Neural progenitor cell (in vitro differentiated cells): ENCODE measurements at regions not wholly inside any gene's neighbourhood (a gene's known extent, or its start where the extent isn't known, plus 50 kb on each side); places are given as distances from the start of the nearest gene placed in this dataset.

Source experiments
- DNase-seq: peaks from one replicate; pipeline ENCODE4 v3.0.0-alpha.2; 2016; ENCODE audit warnings: low spot score
- H2AFZ ChIP-seq: fragments of 200-600 bp; sonication (generic); replicated peaks from 2 replicates; pipeline ENCODE4 v1.6.1; 2016; ENCODE audit warnings: antibody characterized with exemption
- H3F3A ChIP-seq: fragments of 200-600 bp; sonication (generic); 2 replicates; pipeline ENCODE4 v1.6.1; 2016; ENCODE audit warnings: antibody characterized with exemption, low read depth
- H3K27ac ChIP-seq: fragments of 200-600 bp; sonication (generic); 2 replicates; pipeline ENCODE4 v1.5.1; 2016; ENCODE audit warnings: mild to moderate bottlenecking
- H3K27me3 ChIP-seq: fragments of 200-600 bp; sonication (generic); 2 replicates; pipeline ENCODE4 v1.6.1; 2016; ENCODE audit warnings: mild to moderate bottlenecking, moderate library complexity
- H3K36me3 ChIP-seq: fragments of 200-600 bp; sonication (generic); 2 replicates; pipeline ENCODE4 v1.5.1; 2016
- H3K4me1 ChIP-seq: fragments of 200-600 bp; sonication (generic); 2 replicates; pipeline ENCODE4 v1.6.1; 2016; ENCODE audit warnings: mixed run types
- H3K4me2 ChIP-seq: fragments of 200-600 bp; sonication (generic); 2 replicates; pipeline ENCODE4 v1.6.1; 2016
- H3K4me3 ChIP-seq: fragments of 200-600 bp; sonication (generic); 2 replicates; pipeline ENCODE4 v1.5.1; 2016
- H3K79me2 ChIP-seq: fragments of 200-600 bp; sonication (generic); 2 replicates; pipeline ENCODE4 v1.6.1; 2016; ENCODE audit warnings: low read depth
- H3K9ac ChIP-seq: fragments of 200-600 bp; sonication (generic); 2 replicates; pipeline ENCODE4 v1.6.1; 2016
- H3K9me3 ChIP-seq: fragments of 200-600 bp; sonication (generic); 2 replicates; pipeline ENCODE4 v1.5.1; 2016; ENCODE audit warnings: low read depth
- H4K20me1 ChIP-seq: fragments of 200-600 bp; sonication (generic); 2 replicates; pipeline ENCODE4 v1.6.1; 2016; ENCODE audit warnings: low read depth
- H3K27ac Mint-ChIP-seq: 3 replicates; pipeline ENCODE4 v1.8.0; 2021; ENCODE audit warnings: mixed read lengths
- H3K27me3 Mint-ChIP-seq: 2 replicates; pipeline ENCODE4 v1.8.0; 2022; ENCODE audit warnings: low read depth, mild to moderate bottlenecking, inconsistent platforms, moderate library complexity, mixed read lengths; ENCODE audit not compliant: insufficient read depth
- H3K36me3 Mint-ChIP-seq: 3 replicates; pipeline ENCODE4 v1.8.0; 2021; ENCODE audit warnings: mixed read lengths
- H3K4me1 Mint-ChIP-seq: 3 replicates; pipeline ENCODE4 v1.8.0; 2021; ENCODE audit warnings: mixed read lengths
- H3K4me3 Mint-ChIP-seq: 3 replicates; pipeline ENCODE4 v1.8.0; 2021; ENCODE audit warnings: mild to moderate bottlenecking, moderate library complexity, mixed read lengths
- H3K9me3 Mint-ChIP-seq: 3 replicates; pipeline ENCODE4 v1.8.0; 2020; ENCODE audit warnings: mixed read lengths
- EZH2 ChIP-seq: fragments of 200-600 bp; sonication (generic); IDR thresholded peaks from 2 replicates; pipeline ENCODE4 v1.6.1; 2017; ENCODE audit warnings: antibody characterized with exemption, mild to moderate bottlenecking, moderate library complexity
- EZH2phosphoT487 ChIP-seq: fragments of 200-600 bp; sonication (generic); IDR thresholded peaks from 2 replicates; pipeline ENCODE4 v1.6.1; 2017; ENCODE audit warnings: antibody characterized with exemption
- TF ChIP-seq, protein P1 (sequence below): fragments of 200-600 bp; sonication (generic); IDR thresholded peaks from 2 replicates; pipeline ENCODE4 v1.5.1; 2017; ENCODE audit warnings: antibody characterized with exemption, mild to moderate bottlenecking

GRCh38 chr7:138299066-138299465 lies 161.0 kb upstream of the TRIM24 start:
- Mint-ChIP-seq H3K27me3 (no peaks in the 10 kb centered on the region), H3K36me3 (peaks cover 2% of the 10 kb centered on the region), H3K4me3 (no peak overlapping the region), H3K9me3 (peaks cover 9% of the 10 kb centered on the region), H3K27ac (no peak overlapping the region), H3K4me1 (no peaks in the 10 kb centered on the region)
- no peak overlapping the region for H3K9ac ChIP-seq
- no peaks in the 10 kb centered on the region for H4K20me1 ChIP-seq
- no peaks in the 10 kb centered on the region for H3K9me3 ChIP-seq
- H3F3A ChIP-seq: peaks cover 2% of the 10 kb centered on the region
- H3K79me2 ChIP-seq: no peaks in the 10 kb centered on the region
- H3K36me3 ChIP-seq: no peaks in the 10 kb centered on the region
- DNase-seq: no peak
- no peak overlapping the region for H3K4me3 ChIP-seq
- H2AFZ ChIP-seq: no peak overlapping the region
- H3K27ac ChIP-seq: no peak overlapping the region
- H3K4me2 ChIP-seq: no peak overlapping the region
- TF ChIP-seq EZH2 (no peak), EZH2phosphoT487 (no peak)
- TF ChIP-seq, protein P1, sequence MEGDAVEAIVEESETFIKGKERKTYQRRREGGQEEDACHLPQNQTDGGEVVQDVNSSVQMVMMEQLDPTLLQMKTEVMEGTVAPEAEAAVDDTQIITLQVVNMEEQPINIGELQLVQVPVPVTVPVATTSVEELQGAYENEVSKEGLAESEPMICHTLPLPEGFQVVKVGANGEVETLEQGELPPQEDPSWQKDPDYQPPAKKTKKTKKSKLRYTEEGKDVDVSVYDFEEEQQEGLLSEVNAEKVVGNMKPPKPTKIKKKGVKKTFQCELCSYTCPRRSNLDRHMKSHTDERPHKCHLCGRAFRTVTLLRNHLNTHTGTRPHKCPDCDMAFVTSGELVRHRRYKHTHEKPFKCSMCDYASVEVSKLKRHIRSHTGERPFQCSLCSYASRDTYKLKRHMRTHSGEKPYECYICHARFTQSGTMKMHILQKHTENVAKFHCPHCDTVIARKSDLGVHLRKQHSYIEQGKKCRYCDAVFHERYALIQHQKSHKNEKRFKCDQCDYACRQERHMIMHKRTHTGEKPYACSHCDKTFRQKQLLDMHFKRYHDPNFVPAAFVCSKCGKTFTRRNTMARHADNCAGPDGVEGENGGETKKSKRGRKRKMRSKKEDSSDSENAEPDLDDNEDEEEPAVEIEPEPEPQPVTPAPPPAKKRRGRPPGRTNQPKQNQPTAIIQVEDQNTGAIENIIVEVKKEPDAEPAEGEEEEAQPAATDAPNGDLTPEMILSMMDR: no peak
- no peaks in the 10 kb centered on the region for H3K4me1 ChIP-seq
- no peaks in the 10 kb centered on the region for H3K27me3 ChIP-seq

DNA sequence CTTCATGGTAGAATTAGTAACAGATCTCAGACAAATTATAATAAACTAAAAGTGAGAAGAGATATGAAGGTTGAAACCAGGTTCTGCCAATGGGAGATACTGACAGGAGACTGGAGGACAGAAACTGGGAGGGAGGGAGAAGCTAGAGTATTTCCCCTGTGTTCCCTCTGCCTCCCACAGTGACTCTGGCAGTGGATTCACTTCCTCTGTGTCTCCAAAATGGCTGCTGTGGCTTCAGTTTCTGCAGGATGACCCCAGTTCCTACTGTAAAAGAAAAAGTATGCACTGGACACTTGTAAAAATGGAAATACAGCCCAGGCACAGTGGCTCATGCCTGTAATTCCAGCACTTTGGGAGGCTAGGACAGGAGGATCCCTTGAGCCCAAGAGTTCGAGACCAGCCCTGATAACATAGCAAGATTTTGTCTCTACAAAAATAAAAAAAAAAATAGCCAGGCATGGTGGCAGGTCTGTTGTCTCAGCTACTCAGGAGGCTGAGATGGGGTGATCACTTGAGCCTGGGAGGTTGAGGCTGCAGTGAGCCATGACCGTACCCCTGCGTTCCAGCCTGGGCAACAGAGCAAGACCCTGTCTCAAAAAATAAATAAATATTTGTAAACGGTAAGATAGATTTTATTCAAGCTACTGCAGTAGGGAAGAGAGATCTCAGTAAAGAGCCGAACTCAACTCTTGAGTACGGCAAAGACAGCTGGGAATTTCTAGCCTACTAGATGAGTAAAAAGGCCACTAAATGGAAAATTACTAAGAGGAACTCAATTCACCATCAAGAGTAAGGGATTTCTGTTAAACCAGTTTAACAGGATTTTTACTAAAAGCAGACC lies 156.6 kb upstream of the TRIM24 start:
- no peaks in the 10 kb centered on the region for H3K36me3 ChIP-seq
- H3K27ac ChIP-seq: no peak overlapping the region
- no peak for TF ChIP-seq EZH2phosphoT487
- TF ChIP-seq, protein P1: no peak
- TF ChIP-seq EZH2: no peak
- no peak overlapping the region for H3K4me3 ChIP-seq
- no peak overlapping the region for H3K9ac ChIP-seq
- no peaks in the 10 kb centered on the region for H3K9me3 ChIP-seq
- Mint-ChIP-seq H3K27me3 (peaks cover 3% of the 10 kb centered on the region), H3K36me3 (peaks cover 2% of the 10 kb centered on the region), H3K4me1 (no peaks in the 10 kb centered on the region), H3K9me3 (peaks cover 12% of the 10 kb centered on the region), H3K27ac (no peak overlapping the region), H3K4me3 (no peak overlapping the region)
- no peaks in the 10 kb centered on the region for H3F3A ChIP-seq
- peak overlapping the region; percentile 59 for H2AFZ ChIP-seq
- H4K20me1 ChIP-seq: no peaks in the 10 kb centered on the region
- DNase-seq: no peak
- no peak overlapping the region for H3K4me2 ChIP-seq
- H3K4me1 ChIP-seq: no peaks in the 10 kb centered on the region
- H3K79me2 ChIP-seq: no peaks in the 10 kb centered on the region
- no peaks in the 10 kb centered on the region for H3K27me3 ChIP-seq

DNA sequence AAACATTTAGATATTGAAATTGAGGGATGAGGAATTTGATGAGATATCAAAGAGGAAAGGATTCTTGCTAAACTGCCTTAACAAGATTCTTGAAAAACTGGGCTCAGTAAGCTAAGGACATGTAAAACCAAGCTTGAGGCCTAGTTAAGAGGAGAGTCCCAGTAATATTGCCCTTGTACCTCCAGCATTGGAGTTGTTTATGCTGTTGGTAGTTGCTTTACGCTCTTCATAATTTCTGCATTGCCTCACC lies 156.1 kb upstream of the TRIM24 start:
- Histone ChIP-seq H3K4me1 (no peaks in the 10 kb centered on the region), H3K4me3 (no peak overlapping the region), H4K20me1 (no peaks in the 10 kb centered on the region), H3K79me2 (no peaks in the 10 kb centered on the region), H3K9ac (no peak overlapping the region), H3K9me3 (no peaks in the 10 kb centered on the region), H2AFZ (no peak overlapping the region), H3F3A (no peaks in the 10 kb centered on the region), H3K27me3 (no peaks in the 10 kb centered on the region), H3K36me3 (no peaks in the 10 kb centered on the region), H3K27ac (no peak overlapping the region), H3K4me2 (no peak overlapping the region)
- no peaks in the 10 kb centered on the region for H3K4me1 Mint-ChIP-seq
- peaks cover 2% of the 10 kb centered on the region for H3K36me3 Mint-ChIP-seq
- peaks cover 12% of the 10 kb centered on the region for H3K9me3 Mint-ChIP-seq
- no peak overlapping the region for H3K27ac Mint-ChIP-seq
- no peak for TF ChIP-seq EZH2phosphoT487
- TF ChIP-seq, protein P1: no peak
- no peak for TF ChIP-seq EZH2
- peaks cover 3% of the 10 kb centered on the region for H3K27me3 Mint-ChIP-seq
- H3K4me3 Mint-ChIP-seq: no peak overlapping the region
- no peak for DNase-seq
